ENCODE measurements at regions not wholly inside any gene's neighbourhood (a gene's known extent, or its start where the extent isn't known, plus 50 kb on each side); places are given as distances from the start of the nearest gene placed in this dataset.

GRCh38 chr16:85197611-85198566, 85.6 kb upstream of the CIBAR2 start (continued):
- TF ChIP-seq CERS6 (CRISPR knock-in tag; IDR thresholded peaks at IDR 0.05) = no peak
- TF ChIP-seq DNMT3B (CRISPR knock-in tag; conservative IDR thresholded peaks at IDR 0.05) = no peak
- TF ChIP-seq ZNF670 (CRISPR knock-in tag; IDR thresholded peaks at IDR 0.05; ENCODE audit: borderline replicate concordance) = no peak; the same call in 1 of the 2 replicates
- TF ChIP-seq ZSCAN20 (CRISPR knock-in tag; IDR thresholded peaks at IDR 0.05; ENCODE audit: borderline replicate concordance) = no peak
- TF ChIP-seq UBTF (CRISPR knock-in tag; IDR thresholded peaks at IDR 0.05) = peak; percentile 91
- peak; percentile 65; the same call in 1 of the 2 replicates for TF ChIP-seq NFKB2 (CRISPR knock-in tag; IDR thresholded peaks at IDR 0.05; ENCODE audit: borderline replicate concordance)
- TF ChIP-seq ZNF333 (CRISPR knock-in tag; IDR thresholded peaks at IDR 0.05; ENCODE audit: borderline replicate concordance) = no peak
- peak; percentile 52; the same call in 1 of the 2 replicates for TF ChIP-seq PPARG (CRISPR knock-in tag; conservative IDR thresholded peaks at IDR 0.05)
- no peak for TF ChIP-seq SP1 (IDR thresholded peaks at IDR 0.05)
- peak; percentile 43; the same call in 1 of the 2 replicates for TF ChIP-seq SP1 (CRISPR knock-in tag; IDR thresholded peaks at IDR 0.05)
- peak; percentile 45; the same call in 1 of the 2 replicates for TF ChIP-seq CREM (IDR thresholded peaks at IDR 0.05)
- no peak for TF ChIP-seq CREM (CRISPR knock-in tag; IDR thresholded peaks at IDR 0.05)
- TF ChIP-seq RARA (CRISPR knock-in tag; IDR thresholded peaks at IDR 0.05) = peak; percentile 97
- TF ChIP-seq KDM3A (CRISPR knock-in tag; IDR thresholded peaks at IDR 0.05; ENCODE audit: low read depth) = peak; percentile 73; the same call in 1 of the 2 replicates
- no peak for TF ChIP-seq DMAP1 (CRISPR knock-in tag; IDR thresholded peaks at IDR 0.05)
- TF ChIP-seq USF2 (IDR thresholded peaks at IDR 0.05; ENCODE audit: low read depth, low read length) = no peak
- peak; percentile 64; the same call in 1 of the 2 replicates for TF ChIP-seq USF2 (CRISPR knock-in tag; IDR thresholded peaks at IDR 0.05; ENCODE audit: borderline replicate concordance)
- TF ChIP-seq ZFP36 (IDR thresholded peaks at IDR 0.05; ENCODE audit: borderline replicate concordance, low read depth, low read length, partially characterized antibody) = no peak
- TF ChIP-seq ETV6 (CRISPR knock-in tag; conservative IDR thresholded peaks at IDR 0.05) = no peak; the same call in 1 of the 2 replicates
- peak; percentile 74 for TF ChIP-seq TFDP1 (CRISPR knock-in tag; IDR thresholded peaks at IDR 0.05; ENCODE audit: borderline replicate concordance)
